ENCODE measurements at regions not wholly inside any gene's neighbourhood (a gene's known extent, or its start where the extent isn't known, plus 50 kb on each side); places are given as distances from the start of the nearest gene placed in this dataset.

DNA sequence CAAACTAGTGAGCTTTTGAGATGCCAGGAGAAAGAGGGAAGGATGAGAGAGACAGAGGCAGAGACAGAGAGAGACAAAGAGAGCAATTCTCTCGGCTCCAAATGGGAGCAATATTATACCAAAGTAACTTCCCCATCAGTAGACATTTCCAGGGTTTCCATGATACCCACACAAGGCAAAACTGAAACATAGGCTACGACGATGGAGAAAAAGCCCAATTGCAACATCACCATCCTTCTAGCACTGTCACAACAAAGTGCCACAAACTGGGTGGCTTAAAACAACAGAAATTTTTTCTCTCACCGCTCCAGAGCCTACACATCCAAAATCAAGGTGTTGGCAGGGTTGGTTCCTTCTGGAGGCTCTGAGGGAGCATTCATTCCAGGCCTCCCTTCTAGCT is 81.4 kb downstream of the KCTD12 start:
- TF ChIP-seq CTCF (conservative IDR thresholded peaks at IDR 0.05) = no peak
- H3K27ac ChIP-seq = no peak overlapping the region

- no peak overlapping the region for H3K27ac ChIP-seq
- no peak for TF ChIP-seq CTCF (conservative IDR thresholded peaks at IDR 0.05)
These were observed 82.4 kb downstream of the KCTD12 start for GRCh38 chr13:76803831-76804230.

DNA sequence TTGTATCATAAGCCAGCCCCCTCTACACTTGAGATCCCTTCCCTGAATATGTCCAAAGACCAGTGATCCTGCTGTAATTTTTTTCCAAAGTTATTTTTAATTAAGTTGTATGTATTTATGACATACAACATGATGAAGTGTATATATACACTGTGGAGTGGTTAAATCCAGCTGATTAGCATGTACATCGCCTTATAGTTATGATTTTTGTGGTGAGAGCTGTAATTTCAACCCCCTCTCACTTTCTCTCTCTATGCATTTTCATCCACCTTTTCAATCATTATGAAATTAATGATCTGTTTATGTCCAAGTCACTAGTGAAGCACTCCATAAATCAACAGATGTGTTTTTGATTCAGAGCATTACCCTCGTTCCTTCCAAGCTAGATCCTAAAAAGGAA is 85.3 kb downstream of the KCTD12 start:
- no peak for TF ChIP-seq CTCF (conservative IDR thresholded peaks at IDR 0.05)

DNA sequence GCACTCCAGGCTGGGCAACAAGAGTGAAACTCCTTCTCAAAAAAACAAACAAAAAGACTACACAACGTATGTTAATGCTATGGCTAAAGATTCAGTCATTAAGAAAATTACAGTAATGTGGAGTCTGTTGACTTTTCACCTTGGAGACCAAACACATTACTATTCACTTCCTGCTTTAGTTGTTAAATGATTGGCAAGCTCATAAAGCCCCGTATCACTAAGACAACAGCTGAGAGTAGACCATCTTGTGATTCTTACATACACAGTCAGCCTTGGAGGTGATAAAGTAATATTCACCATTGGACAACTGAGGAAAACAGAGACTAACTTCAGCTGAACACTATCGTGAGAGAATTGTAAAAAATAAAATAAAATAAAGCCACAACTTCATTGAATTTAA is 86.5 kb downstream of the KCTD12 start:
- H3K27ac ChIP-seq = no peak overlapping the region

More for the DNA sequence above, 85.3 kb downstream of the KCTD12 start:
- no peak overlapping the region for H3K27ac ChIP-seq

GRCh38 chr13:76798037-76798436 is 88.2 kb downstream of the KCTD12 start:
- H3K27ac ChIP-seq = no peak overlapping the region
- TF ChIP-seq CTCF (conservative IDR thresholded peaks at IDR 0.05) = no peak

More for the DNA sequence above, 86.5 kb downstream of the KCTD12 start:
- no peak for TF ChIP-seq CTCF (conservative IDR thresholded peaks at IDR 0.05)

DNA sequence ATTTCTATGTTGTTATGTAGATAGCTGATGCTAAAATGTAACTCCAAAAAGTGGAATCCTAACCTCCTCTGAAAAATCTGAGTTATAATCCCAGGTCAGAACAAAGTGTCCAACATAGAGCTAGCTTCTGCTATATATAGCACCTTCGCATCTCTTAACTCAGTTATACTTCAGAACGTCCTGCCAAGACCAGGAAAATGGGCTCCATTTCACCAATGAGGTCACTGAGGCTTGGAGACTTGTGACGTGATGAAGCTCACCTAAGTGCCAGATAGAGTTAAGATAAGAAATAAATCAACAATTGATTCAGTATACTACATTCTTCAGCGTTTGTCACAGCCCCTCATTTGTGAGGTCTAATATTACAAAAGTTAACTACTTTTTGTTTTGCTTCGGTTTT is 88.8 kb downstream of the KCTD12 start:
- TF ChIP-seq CTCF (conservative IDR thresholded peaks at IDR 0.05) = no peak
- H3K27ac ChIP-seq = no peak overlapping the region

DNA sequence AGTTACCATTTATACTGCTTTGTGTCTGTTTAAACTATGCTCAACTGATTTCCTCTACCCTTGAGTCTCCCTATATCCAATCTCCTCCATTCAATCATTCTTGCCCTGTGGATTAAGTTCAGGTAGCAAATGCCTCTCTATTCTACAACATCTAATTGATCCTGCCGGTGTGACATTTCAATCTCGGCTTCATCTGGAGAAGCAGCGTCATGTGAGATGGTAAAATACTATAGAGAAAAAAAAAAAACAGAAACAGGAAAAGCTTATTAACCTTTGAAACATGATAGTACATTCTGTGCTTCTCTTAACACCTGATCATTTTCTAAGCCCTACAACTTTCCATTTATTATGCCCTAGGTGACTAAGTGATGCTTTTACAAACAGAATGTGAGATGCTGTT is 89.4 kb downstream of the KCTD12 start:
- TF ChIP-seq CTCF (conservative IDR thresholded peaks at IDR 0.05) = no peak
- no peak overlapping the region for H3K27ac ChIP-seq

Data from VCaP (cell line).